ENCODE measurements at regions not wholly inside any gene's neighbourhood (a gene's known extent, or its start where the extent isn't known, plus 50 kb on each side); places are given as distances from the start of the nearest gene placed in this dataset.
"Not testable (repeated sequence)": the region's sequence is repeated elsewhere in the genome, so short reads cannot be mapped to it uniquely, and the experiment has no call there.

GRCh38 chr5:124609685-124610084, 136.8 kb downstream of the ZNF608 start:
- TF ChIP-seq CTCF, POLR2A (IDR thresholded peaks at IDR 0.05): not testable (repeated sequence)
